ENCODE measurements at regions not wholly inside any gene's neighbourhood (a gene's known extent, or its start where the extent isn't known, plus 50 kb on each side); places are given as distances from the start of the nearest gene placed in this dataset.

DNA sequence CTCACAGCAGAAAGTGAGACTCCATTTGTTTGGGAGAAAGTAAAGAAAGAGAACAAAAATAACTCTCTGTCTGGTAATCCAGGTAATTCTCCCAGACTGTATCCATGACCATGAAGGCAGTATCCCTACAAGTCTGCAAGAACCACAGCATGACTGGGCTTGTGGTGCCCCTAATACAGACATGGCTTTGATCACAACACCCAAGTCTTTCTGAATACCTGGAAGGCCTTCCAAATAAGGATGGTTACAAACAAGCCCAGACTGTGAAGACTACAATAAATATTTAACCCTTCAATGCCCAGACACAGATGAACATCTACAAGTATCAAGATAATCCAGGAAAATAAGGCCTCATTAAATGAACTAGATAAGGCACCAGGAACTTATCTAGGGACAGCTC is 481.1 kb upstream of the RORB start:
- H3K27ac ChIP-seq (ENCODE audit: low read depth, low read length), result no peak overlapping the region
- no peak overlapping the region for H3K4me3 ChIP-seq (ENCODE audit: low read length)
- no peaks in the 10 kb centered on the region for H3K27me3 ChIP-seq (ENCODE audit: control insufficient read depth, low read length)
- H4K20me1 ChIP-seq (ENCODE audit: control insufficient read depth, insufficient read depth, low read depth, low read length), result no peaks in the 10 kb centered on the region
- H3K79me2 ChIP-seq (ENCODE audit: control insufficient read depth, low read length), result no peaks in the 10 kb centered on the region
- no peaks in the 10 kb centered on the region for H3K9me3 ChIP-seq (ENCODE audit: control insufficient read depth, insufficient read depth, low read length)
- H3K4me1 ChIP-seq (ENCODE audit: control insufficient read depth, low read length), result no peaks in the 10 kb centered on the region
- no peaks in the 10 kb centered on the region for H3K9me2 ChIP-seq (replicated peaks; ENCODE audit: control insufficient read depth, low read length)
- no peak overlapping the region for H3K4me2 ChIP-seq (ENCODE audit: low read length)
- no peaks in the 10 kb centered on the region for H3K36me3 ChIP-seq (ENCODE audit: control insufficient read depth, low read length)
- H3F3A ChIP-seq (ENCODE audit: control insufficient read depth, insufficient read depth), result no peaks in the 10 kb centered on the region
- TF ChIP-seq, protein P1, sequence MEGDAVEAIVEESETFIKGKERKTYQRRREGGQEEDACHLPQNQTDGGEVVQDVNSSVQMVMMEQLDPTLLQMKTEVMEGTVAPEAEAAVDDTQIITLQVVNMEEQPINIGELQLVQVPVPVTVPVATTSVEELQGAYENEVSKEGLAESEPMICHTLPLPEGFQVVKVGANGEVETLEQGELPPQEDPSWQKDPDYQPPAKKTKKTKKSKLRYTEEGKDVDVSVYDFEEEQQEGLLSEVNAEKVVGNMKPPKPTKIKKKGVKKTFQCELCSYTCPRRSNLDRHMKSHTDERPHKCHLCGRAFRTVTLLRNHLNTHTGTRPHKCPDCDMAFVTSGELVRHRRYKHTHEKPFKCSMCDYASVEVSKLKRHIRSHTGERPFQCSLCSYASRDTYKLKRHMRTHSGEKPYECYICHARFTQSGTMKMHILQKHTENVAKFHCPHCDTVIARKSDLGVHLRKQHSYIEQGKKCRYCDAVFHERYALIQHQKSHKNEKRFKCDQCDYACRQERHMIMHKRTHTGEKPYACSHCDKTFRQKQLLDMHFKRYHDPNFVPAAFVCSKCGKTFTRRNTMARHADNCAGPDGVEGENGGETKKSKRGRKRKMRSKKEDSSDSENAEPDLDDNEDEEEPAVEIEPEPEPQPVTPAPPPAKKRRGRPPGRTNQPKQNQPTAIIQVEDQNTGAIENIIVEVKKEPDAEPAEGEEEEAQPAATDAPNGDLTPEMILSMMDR (IDR thresholded peaks at IDR 0.05; ENCODE audit: low read depth, low read length, poor library complexity, severe bottlenecking), result no peak
- no peak for TF ChIP-seq EZH2phosphoT487 (IDR thresholded peaks at IDR 0.05; ENCODE audit: borderline replicate concordance, low read length)

DNA sequence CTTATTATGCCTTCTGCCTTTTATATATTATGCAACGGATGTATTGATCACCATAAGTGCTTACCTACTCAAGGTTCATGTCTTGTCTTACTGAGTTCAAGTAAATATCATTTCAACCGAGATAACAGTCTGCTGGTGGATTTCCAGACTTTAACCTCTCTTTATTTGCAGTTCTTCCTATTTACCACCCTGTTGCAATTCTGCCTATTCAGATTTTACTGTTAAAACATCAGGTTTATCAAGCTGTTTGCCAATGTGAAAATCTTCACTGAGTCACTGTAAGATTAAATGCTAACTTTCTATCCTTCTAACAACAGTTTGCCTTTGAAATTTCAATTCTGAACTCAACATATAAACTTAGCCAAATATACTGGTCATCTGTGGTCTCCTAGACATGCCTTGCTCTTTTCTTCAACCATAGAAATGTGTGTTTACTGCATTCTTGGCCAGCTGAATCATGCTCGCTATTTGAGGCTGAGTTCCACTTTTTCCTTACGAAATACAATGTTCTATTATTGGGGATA is 471.7 kb upstream of the RORB start:
- no peaks in the 10 kb centered on the region for H3F3A ChIP-seq (ENCODE audit: control insufficient read depth, insufficient read depth)
- no peak overlapping the region for H3K4me2 ChIP-seq (ENCODE audit: low read length)
- H3K9me2 ChIP-seq (replicated peaks; ENCODE audit: control insufficient read depth, low read length), result no peaks in the 10 kb centered on the region
- TF ChIP-seq, protein P1 (IDR thresholded peaks at IDR 0.05; ENCODE audit: low read depth, low read length, poor library complexity, severe bottlenecking), result no peak
- no peak for TF ChIP-seq EZH2phosphoT487 (IDR thresholded peaks at IDR 0.05; ENCODE audit: borderline replicate concordance, low read length)
- no peaks in the 10 kb centered on the region for H3K27me3 ChIP-seq (ENCODE audit: control insufficient read depth, low read length)
- no peak overlapping the region for H3K4me3 ChIP-seq (ENCODE audit: low read length)
- H3K79me2 ChIP-seq (ENCODE audit: control insufficient read depth, low read length), result no peaks in the 10 kb centered on the region
- no peaks in the 10 kb centered on the region for H4K20me1 ChIP-seq (ENCODE audit: control insufficient read depth, insufficient read depth, low read depth, low read length)
- no peak overlapping the region for H3K27ac ChIP-seq (ENCODE audit: low read depth, low read length)
- no peaks in the 10 kb centered on the region for H3K9me3 ChIP-seq (ENCODE audit: control insufficient read depth, insufficient read depth, low read length)
- no peaks in the 10 kb centered on the region for H3K4me1 ChIP-seq (ENCODE audit: control insufficient read depth, low read length)
- H3K36me3 ChIP-seq (ENCODE audit: control insufficient read depth, low read length), result no peaks in the 10 kb centered on the region

DNA sequence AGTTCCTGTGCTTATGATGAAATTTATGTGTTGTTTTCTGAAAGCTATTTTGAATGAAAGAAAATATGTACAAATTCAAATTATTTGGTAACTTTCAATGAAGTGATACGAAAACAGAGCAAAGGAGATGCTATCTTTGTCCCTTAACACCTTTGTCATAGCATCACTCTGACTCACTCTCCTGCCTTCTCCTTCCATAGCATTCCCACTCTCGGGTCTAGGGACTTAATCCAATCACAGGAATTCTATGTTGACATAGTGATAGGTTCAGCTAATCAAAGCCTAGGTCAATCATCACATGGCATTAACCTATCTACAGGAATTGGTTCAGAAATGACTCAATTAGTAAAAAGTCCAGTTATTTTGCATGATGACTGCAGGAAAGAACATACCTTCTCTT is 464.7 kb upstream of the RORB start:
- Histone ChIP-seq H3K4me3 (ENCODE audit: low read length) (no peak overlapping the region), H3K9me2 (replicated peaks; ENCODE audit: control insufficient read depth, low read length) (no peaks in the 10 kb centered on the region), H3K79me2 (ENCODE audit: control insufficient read depth, low read length) (no peaks in the 10 kb centered on the region), H3K4me2 (ENCODE audit: low read length) (no peak overlapping the region), H3F3A (ENCODE audit: control insufficient read depth, insufficient read depth) (no peaks in the 10 kb centered on the region), H4K20me1 (ENCODE audit: control insufficient read depth, insufficient read depth, low read depth, low read length) (no peaks in the 10 kb centered on the region), H3K27me3 (ENCODE audit: control insufficient read depth, low read length) (no peaks in the 10 kb centered on the region), H3K27ac (ENCODE audit: low read depth, low read length) (no peak overlapping the region), H3K4me1 (ENCODE audit: control insufficient read depth, low read length) (no peaks in the 10 kb centered on the region), H3K9me3 (ENCODE audit: control insufficient read depth, insufficient read depth, low read length) (no peaks in the 10 kb centered on the region), H3K36me3 (ENCODE audit: control insufficient read depth, low read length) (no peaks in the 10 kb centered on the region)
- no peak for TF ChIP-seq EZH2phosphoT487 (IDR thresholded peaks at IDR 0.05; ENCODE audit: borderline replicate concordance, low read length)
- TF ChIP-seq, protein P1 (IDR thresholded peaks at IDR 0.05; ENCODE audit: low read depth, low read length, poor library complexity, severe bottlenecking), result no peak

Measured in DOHH2 (cell line).